ENCODE measurements at regions not wholly inside any gene's neighbourhood (a gene's known extent, or its start where the extent isn't known, plus 50 kb on each side); places are given as distances from the start of the nearest gene placed in this dataset.
"Not testable (repeated sequence)": the region's sequence is repeated elsewhere in the genome, so short reads cannot be mapped to it uniquely, and the experiment has no call there.

DNA sequence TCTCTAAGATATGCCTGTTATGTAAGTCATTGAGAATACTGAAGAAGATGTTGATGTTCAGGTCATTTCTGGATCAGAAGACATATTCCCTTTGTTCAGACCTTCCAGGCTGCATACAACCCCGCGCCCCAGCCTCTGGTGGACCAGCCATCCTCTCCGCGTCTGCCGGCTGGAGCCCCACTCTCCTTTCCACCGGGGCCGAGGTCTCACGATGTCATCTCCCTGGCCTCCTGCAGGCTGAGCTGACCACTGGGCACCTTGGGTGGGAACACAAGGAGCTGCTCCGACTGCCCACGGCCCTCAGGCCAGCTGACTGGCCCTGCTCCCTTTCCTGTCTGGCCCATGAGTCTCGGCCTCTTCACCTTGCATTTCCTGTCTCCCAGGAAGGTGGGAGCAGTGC is 124.6 kb downstream of the SHANK2 start:
- DNase-seq = no peak
- H3K36me3 Mint-ChIP-seq = no peaks in the 10 kb centered on the region
- ChIA-PET CTCF (no interaction called here), POLR2A (no interaction called here)
- intact Hi-C loops (cut with micrococcal nuclease) = no loop called here
- no peak overlapping the region for H3K4me3 Mint-ChIP-seq
- peaks cover 3% of the 10 kb centered on the region for H3K9me3 Mint-ChIP-seq
- H3K27ac Mint-ChIP-seq = no peak overlapping the region
- H3K27me3 Mint-ChIP-seq = peaks cover 4% of the 10 kb centered on the region
- no peaks in the 10 kb centered on the region for H3K4me1 Mint-ChIP-seq (ENCODE audit: low read depth)

DNA sequence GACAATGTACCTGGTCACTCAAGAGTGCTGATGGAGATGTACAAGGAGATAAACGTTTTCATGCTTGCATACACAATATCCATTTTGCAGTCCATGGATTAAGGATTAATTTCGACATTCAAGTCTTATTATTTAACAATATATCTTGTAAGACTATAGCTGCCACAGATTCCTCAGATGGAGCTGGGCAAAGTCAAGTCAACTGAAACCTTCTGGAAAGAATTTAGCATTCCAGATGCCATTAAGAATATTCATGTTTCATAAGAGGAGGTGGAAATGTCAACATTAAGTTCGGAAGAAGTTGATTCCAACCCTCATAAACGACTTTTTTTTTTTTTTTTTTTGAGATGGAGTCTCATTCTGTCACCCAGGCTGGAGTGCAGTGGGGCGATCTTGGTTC is 126.0 kb downstream of the SHANK2 start:
- POLR2A ChIA-PET; H3K27me3 Mint-ChIP-seq; H3K4me3 Mint-ChIP-seq; H3K4me1 Mint-ChIP-seq (ENCODE audit: low read depth); CTCF ChIA-PET; intact Hi-C loops (cut with micrococcal nuclease); H3K27ac Mint-ChIP-seq; H3K9me3 Mint-ChIP-seq; H3K36me3 Mint-ChIP-seq; DNase-seq: not testable (repeated sequence)

DNA sequence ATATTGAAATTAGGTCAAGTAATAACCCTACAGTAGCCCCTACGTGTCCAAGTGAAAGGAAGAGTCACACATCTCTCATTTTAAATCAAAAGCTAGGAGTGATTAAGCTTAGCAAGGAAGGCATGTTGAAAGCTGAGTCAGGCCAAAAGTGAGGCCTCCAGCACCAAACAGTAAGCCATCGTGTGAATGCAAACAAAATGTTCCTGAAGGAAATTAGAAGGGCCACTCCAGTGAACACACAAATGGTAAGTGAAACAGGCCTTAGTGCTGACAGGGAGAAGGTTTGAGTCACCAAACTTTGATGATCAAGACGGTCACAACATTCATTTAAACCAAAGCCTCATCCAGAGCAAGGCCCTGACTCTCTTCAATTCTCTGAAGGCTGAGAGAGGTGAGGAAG is 127.2 kb downstream of the SHANK2 start:
- no peak overlapping the region for H3K4me3 Mint-ChIP-seq
- ChIA-PET POLR2A (no interaction called here), CTCF (no interaction called here)
- intact Hi-C loops (cut with micrococcal nuclease) = no loop called here
- H3K27ac Mint-ChIP-seq = no peak overlapping the region
- no peaks in the 10 kb centered on the region for H3K36me3 Mint-ChIP-seq
- no peaks in the 10 kb centered on the region for H3K4me1 Mint-ChIP-seq (ENCODE audit: low read depth)
- DNase-seq = no peak
- no peaks in the 10 kb centered on the region for H3K27me3 Mint-ChIP-seq
- peaks cover 3% of the 10 kb centered on the region for H3K9me3 Mint-ChIP-seq

DNA sequence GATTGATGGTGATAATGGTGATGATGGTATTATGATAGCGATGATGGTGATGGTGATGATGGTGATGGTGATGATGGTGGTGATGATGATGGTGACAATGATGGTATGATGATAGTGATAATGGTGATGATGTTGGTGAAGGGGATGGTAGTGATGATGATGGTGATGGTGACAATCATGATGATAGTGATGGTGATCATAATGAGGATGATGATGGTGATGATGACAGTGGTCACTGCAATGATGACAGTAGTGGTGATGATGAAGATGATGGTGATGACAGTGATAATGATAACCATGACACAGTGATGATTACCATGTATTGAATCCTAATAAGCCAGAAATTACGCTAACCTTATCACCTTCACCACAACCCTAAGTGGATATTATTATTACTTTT is 128.2 kb downstream of the SHANK2 start:
- POLR2A ChIA-PET = no interaction called here
- Mint-ChIP-seq H3K36me3 (no peaks in the 10 kb centered on the region), H3K4me1 (ENCODE audit: low read depth) (no peaks in the 10 kb centered on the region), H3K27ac (no peak overlapping the region), H3K27me3 (peaks cover 2% of the 10 kb centered on the region), H3K9me3 (peaks cover 3% of the 10 kb centered on the region), H3K4me3 (no peak overlapping the region)
- no peak for DNase-seq
- intact Hi-C loops (cut with micrococcal nuclease) = no loop called here
- CTCF ChIA-PET = no interaction called here

DNA sequence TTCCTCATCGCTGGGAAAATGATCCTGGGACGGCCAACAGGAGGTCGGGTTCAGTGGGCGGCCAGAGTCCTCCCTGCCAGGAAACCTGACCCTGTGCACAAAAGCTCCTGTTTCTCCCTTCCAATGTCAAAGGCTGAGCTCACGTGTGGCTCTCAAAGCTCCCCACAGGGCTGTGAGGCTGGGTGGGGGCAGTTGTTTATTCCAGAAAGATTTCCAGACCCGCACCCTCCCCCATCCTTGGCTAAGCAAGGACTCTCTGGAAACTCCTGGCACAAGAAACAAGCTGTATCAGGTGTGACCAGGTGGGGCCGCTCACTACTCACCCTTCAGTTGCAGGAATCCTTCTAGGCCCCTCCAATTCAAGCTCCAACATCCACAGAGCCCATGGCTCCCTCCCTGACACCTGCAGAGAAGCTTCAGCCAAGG is 131.9 kb downstream of the SHANK2 start:
- ChIA-PET POLR2A (no interaction called here), CTCF (interaction anchor here (0.6 kb wide), 1 partner anchor 650 kb away, joined by 3 read pairs; no protein-coding TSS in a partner anchor)
- H3K27me3 Mint-ChIP-seq = peaks cover 9% of the 10 kb centered on the region
- H3K4me1 Mint-ChIP-seq (ENCODE audit: low read depth) = no peaks in the 10 kb centered on the region
- H3K9me3 Mint-ChIP-seq = peaks cover 3% of the 10 kb centered on the region
- H3K4me3 Mint-ChIP-seq = no peak overlapping the region
- intact Hi-C loops (cut with micrococcal nuclease) = no loop called here
- H3K36me3 Mint-ChIP-seq = no peaks in the 10 kb centered on the region
- DNase-seq = no peak
- H3K27ac Mint-ChIP-seq = no peak overlapping the region

- ChIA-PET POLR2A (no interaction called here), CTCF (interaction anchor here (0.6 to 0.7 kb wide), 2 partner anchors 32 to 649 kb away, joined by 3 to 4 read pairs; no protein-coding TSS in a partner anchor)
- Mint-ChIP-seq H3K27ac (no peak overlapping the region), H3K9me3 (peaks cover 3% of the 10 kb centered on the region), H3K4me1 (ENCODE audit: low read depth) (no peaks in the 10 kb centered on the region), H3K36me3 (no peaks in the 10 kb centered on the region), H3K27me3 (peaks cover 11% of the 10 kb centered on the region), H3K4me3 (no peak overlapping the region)
- intact Hi-C loops (cut with micrococcal nuclease) = no loop called here
- no peak for DNase-seq
Measured at GRCh38 chr11:71119656-71120269, 132.6 kb downstream of the SHANK2 start.

DNA sequence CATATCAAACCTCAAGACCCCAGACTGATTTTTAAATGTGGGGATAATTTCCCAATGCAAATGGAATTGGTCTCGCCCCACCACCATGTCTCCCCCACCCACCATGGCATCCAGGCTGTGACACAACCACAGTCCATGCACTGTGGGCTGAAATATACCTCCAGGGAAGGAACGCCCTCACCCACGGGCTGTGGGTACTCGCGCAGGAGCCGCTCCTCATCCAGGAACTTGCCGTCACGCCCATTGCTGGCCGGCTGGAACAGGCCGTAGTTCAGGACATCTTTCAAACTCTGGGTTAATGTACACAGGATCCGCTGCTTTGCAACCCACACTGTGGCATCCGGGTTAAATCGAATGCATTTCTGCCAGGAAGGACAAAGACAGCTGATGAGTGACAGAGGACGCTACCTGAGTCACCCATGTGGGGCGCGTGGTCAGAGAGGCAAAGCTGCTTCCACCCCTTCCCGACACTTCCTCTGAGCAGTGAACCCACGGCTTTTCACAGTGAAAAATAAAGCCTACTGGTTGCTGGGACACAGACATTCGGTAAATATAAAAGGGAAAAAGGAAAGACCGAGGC is 133.6 kb downstream of the SHANK2 start:
- H3K4me3 Mint-ChIP-seq = no peak overlapping the region
- intact Hi-C loops (cut with micrococcal nuclease) = no loop called here
- H3K27me3 Mint-ChIP-seq = peaks cover 18% of the 10 kb centered on the region
- H3K4me1 Mint-ChIP-seq (ENCODE audit: low read depth) = no peaks in the 10 kb centered on the region
- no peaks in the 10 kb centered on the region for H3K36me3 Mint-ChIP-seq
- ChIA-PET POLR2A (no interaction called here), CTCF (interaction anchor here (0.7 kb wide), 1 partner anchor 31 kb away, joined by 4 read pairs; no protein-coding TSS in a partner anchor)
- no peak overlapping the region for H3K27ac Mint-ChIP-seq
- no peaks in the 10 kb centered on the region for H3K9me3 Mint-ChIP-seq
- no peak for DNase-seq

GRCh38 chr11:71117311-71117710 is 135.1 kb downstream of the SHANK2 start:
- Mint-ChIP-seq H3K36me3 (no peaks in the 10 kb centered on the region), H3K4me1 (ENCODE audit: low read depth) (no peaks in the 10 kb centered on the region), H3K27me3 (peaks cover 23% of the 10 kb centered on the region), H3K4me3 (no peak overlapping the region), H3K27ac (no peak overlapping the region), H3K9me3 (no peaks in the 10 kb centered on the region)
- CTCF ChIA-PET = no interaction called here
- POLR2A ChIA-PET = no interaction called here
- intact Hi-C loops (cut with micrococcal nuclease) = no loop called here
- DNase-seq = no peak

GRCh38 chr11:71116693-71117040 is 135.7 kb downstream of the SHANK2 start:
- ChIA-PET CTCF (no interaction called here), POLR2A (no interaction called here)
- Mint-ChIP-seq H3K9me3 (no peaks in the 10 kb centered on the region), H3K27ac (no peak overlapping the region), H3K36me3 (no peaks in the 10 kb centered on the region), H3K4me3 (no peak overlapping the region), H3K27me3 (peaks cover 25% of the 10 kb centered on the region), H3K4me1 (ENCODE audit: low read depth) (no peaks in the 10 kb centered on the region)
- DNase-seq = no peak
- intact Hi-C loops (cut with micrococcal nuclease) = no loop called here

- DNase-seq = no peak
- Mint-ChIP-seq H3K4me1 (ENCODE audit: low read depth) (no peaks in the 10 kb centered on the region), H3K27me3 (peaks cover 28% of the 10 kb centered on the region), H3K9me3 (no peaks in the 10 kb centered on the region), H3K4me3 (no peak overlapping the region), H3K27ac (no peak overlapping the region), H3K36me3 (no peaks in the 10 kb centered on the region)
- ChIA-PET CTCF (no interaction called here), POLR2A (no interaction called here)
- intact Hi-C loops (cut with micrococcal nuclease) = no loop called here
Measured at GRCh38 chr11:71115770-71116692, 136.3 kb downstream of the SHANK2 start.

DNA sequence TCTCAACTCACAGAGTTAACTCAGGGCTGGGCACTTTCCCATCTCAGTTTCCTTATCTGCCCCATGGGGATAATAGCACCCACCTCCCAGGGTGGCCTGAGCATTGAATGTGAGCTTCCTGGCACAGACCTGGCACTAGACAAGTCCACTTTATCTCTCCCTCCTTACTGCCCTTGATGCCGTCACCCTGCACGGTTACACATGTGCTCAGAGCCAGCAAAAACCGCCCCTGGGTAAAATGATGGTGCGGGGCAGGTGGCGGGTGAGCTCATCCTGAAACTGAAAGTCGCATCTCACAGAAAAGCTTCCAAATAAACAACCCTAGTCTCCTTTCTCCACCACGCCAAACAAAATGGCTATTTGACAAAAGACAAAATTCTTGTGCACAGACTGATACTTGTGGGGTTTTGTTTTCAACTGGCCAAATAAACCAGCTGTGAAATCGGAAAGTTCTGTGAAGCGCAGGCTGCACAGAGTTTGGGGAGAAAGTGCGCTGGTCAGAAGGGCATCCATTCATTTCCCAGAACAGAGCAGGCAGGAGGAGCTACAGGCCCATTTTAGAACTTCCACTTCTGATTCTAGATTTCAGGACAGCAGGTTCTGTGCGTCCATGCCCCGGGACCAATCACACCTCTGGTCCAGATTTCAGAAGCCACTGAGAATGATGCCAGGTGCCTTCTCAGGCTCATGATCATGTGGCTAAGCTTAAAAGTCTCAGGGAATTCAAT is 138.1 kb downstream of the SHANK2 start:
- POLR2A ChIA-PET = no interaction called here
- no peak overlapping the region for H3K27ac Mint-ChIP-seq

GRCh38 chr11:71112990-71113389 is 139.4 kb downstream of the SHANK2 start:
- peaks cover 28% of the 10 kb centered on the region for H3K27me3 Mint-ChIP-seq
- no peak overlapping the region for H3K4me3 Mint-ChIP-seq
- POLR2A ChIA-PET = no interaction called here
- no peak for DNase-seq
- H3K27ac Mint-ChIP-seq = no peak overlapping the region
- no peaks in the 10 kb centered on the region for H3K4me1 Mint-ChIP-seq (ENCODE audit: low read depth)
- CTCF ChIA-PET = no interaction called here
- intact Hi-C loops (cut with micrococcal nuclease) = no loop called here
- H3K36me3 Mint-ChIP-seq = no peaks in the 10 kb centered on the region
- no peaks in the 10 kb centered on the region for H3K9me3 Mint-ChIP-seq

More for the DNA sequence above, 138.1 kb downstream of the SHANK2 start:
- intact Hi-C loops (cut with micrococcal nuclease) = no loop called here
- Mint-ChIP-seq H3K4me3 (no peak overlapping the region), H3K27me3 (peaks cover 26% of the 10 kb centered on the region), H3K36me3 (no peaks in the 10 kb centered on the region), H3K4me1 (ENCODE audit: low read depth) (no peaks in the 10 kb centered on the region), H3K9me3 (no peaks in the 10 kb centered on the region)
- peak; percentile 11 for DNase-seq
- CTCF ChIA-PET = no interaction called here

Data from activated CD4-positive, alpha-beta memory T cell treated with anti-CD3 and anti-CD28 coated beads for 36 hours (primary cell).